GM12891 (cell line): ENCODE measurements at regions not wholly inside any gene's neighbourhood (a gene's known extent, or its start where the extent isn't known, plus 50 kb on each side); places are given as distances from the start of the nearest gene placed in this dataset.

Source experiments
- DNase-seq: peaks from one replicate; pipeline ENCODE4 v3.0.0; 2011; ENCODE audit warnings: low spot score; ENCODE audit not compliant: insufficient read length
- FAIRE-seq: peaks from 2 replicates; lab custom pipeline; 2011; peaks lifted over from hg19 to GRCh38; lab: Jason Lieb, UNC
- PAX5 ChIP-seq: IDR thresholded peaks from 2 replicates; pipeline ENCODE4 v1.6.1; 2011; ENCODE audit warnings: low read length, moderate library complexity, mild to moderate bottlenecking; ENCODE audit not compliant: insufficient read depth, severe bottlenecking
- POLR2A ChIP-seq: IDR thresholded peaks from 2 replicates; pipeline ENCODE4 v1.6.1; 2011; ENCODE audit warnings: low read depth, low read length, control low read depth
- POLR2AphosphoS5 ChIP-seq: IDR thresholded peaks from 2 replicates; pipeline ENCODE4 v1.6.1; 2011; ENCODE audit warnings: low read depth, low read length, control low read depth
- POU2F2 ChIP-seq: IDR thresholded peaks from 2 replicates; pipeline ENCODE4 v1.6.1; 2011; ENCODE audit warnings: low read depth, mild to moderate bottlenecking, control low read depth, low read length, moderate library complexity
- SPI1 ChIP-seq: IDR thresholded peaks from 2 replicates; pipeline ENCODE4 v1.6.1; 2011; ENCODE audit warnings: low read depth, low read length, control low read depth
- TAF1 ChIP-seq: IDR thresholded peaks from 2 replicates; pipeline ENCODE4 v1.6.1; 2011; ENCODE audit warnings: low read depth, low read length, control low read depth

- TF ChIP-seq SPI1 (no peak), POLR2AphosphoS5 (no peak), TAF1 (no peak)
- FAIRE-seq (no peak), DNase-seq (no peak)
These were observed 386.8 kb upstream of the DACH1 start for GRCh38 chr13:72253754-72254153.

GRCh38 chr13:72246396-72246795, 379.4 kb upstream of the DACH1 start:
- TF ChIP-seq POLR2A (no peak), TAF1 (no peak), POU2F2 (no peak), POLR2AphosphoS5 (no peak), PAX5 (no peak), SPI1 (no peak)
- DNase-seq = no peak
- FAIRE-seq = no peak

- DNase-seq = no peak
- TF ChIP-seq TAF1 (no peak), POLR2AphosphoS5 (no peak), PAX5 (no peak), SPI1 (no peak)
These were observed 377.8 kb upstream of the DACH1 start for GRCh38 chr13:72244788-72245187.

GRCh38 chr13:72230131-72230530, 363.1 kb upstream of the DACH1 start:
- FAIRE-seq = no peak
- no peak for DNase-seq
- TF ChIP-seq TAF1 (no peak), SPI1 (no peak), PAX5 (no peak), POU2F2 (no peak), POLR2A (no peak), POLR2AphosphoS5 (no peak)

More at GRCh38 chr13:72244788-72245187, 377.8 kb upstream of the DACH1 start:
- no peak for FAIRE-seq

- TF ChIP-seq POLR2AphosphoS5 = no peak
- no peak for TF ChIP-seq POU2F2
- TF ChIP-seq PAX5 = no peak
- no peak for TF ChIP-seq TAF1
- no peak for TF ChIP-seq POLR2A
- no peak for TF ChIP-seq SPI1
- FAIRE-seq (no peak), DNase-seq (no peak)
These were observed 362.1 kb upstream of the DACH1 start for GRCh38 chr13:72229067-72229466.

GRCh38 chr13:72221276-72221962, 354.4 kb upstream of the DACH1 start:
- TF ChIP-seq POLR2AphosphoS5 = no peak
- TF ChIP-seq POU2F2 = no peak
- no peak for TF ChIP-seq PAX5
- TF ChIP-seq SPI1 = no peak
- no peak for TF ChIP-seq TAF1
- TF ChIP-seq POLR2A = no peak
- peak; percentile 51 for FAIRE-seq
- no peak for DNase-seq

- no peak for DNase-seq
- no peak for FAIRE-seq
- TF ChIP-seq PAX5 = no peak
- no peak for TF ChIP-seq POLR2A
- no peak for TF ChIP-seq POU2F2
- TF ChIP-seq TAF1 = no peak
- peak; percentile 82 for TF ChIP-seq SPI1
- TF ChIP-seq POLR2AphosphoS5 = no peak
These were observed 352.0 kb upstream of the DACH1 start for GRCh38 chr13:72218966-72219365.

- no peak for DNase-seq
- TF ChIP-seq POLR2A (no peak), SPI1 (no peak), TAF1 (no peak), POLR2AphosphoS5 (no peak), POU2F2 (no peak), PAX5 (no peak)
These were observed 350.1 kb upstream of the DACH1 start for GRCh38 chr13:72217142-72217541.

GRCh38 chr13:72208112-72208645, 341.2 kb upstream of the DACH1 start:
- TF ChIP-seq SPI1 (no peak), POLR2AphosphoS5 (no peak), POU2F2 (no peak), PAX5 (no peak), POLR2A (no peak), TAF1 (no peak)
- FAIRE-seq = no peak
- no peak for DNase-seq

More at GRCh38 chr13:72217142-72217541, 350.1 kb upstream of the DACH1 start:
- FAIRE-seq = no peak

- DNase-seq (no peak), FAIRE-seq (no peak)
- TF ChIP-seq POLR2A (no peak), TAF1 (no peak), POLR2AphosphoS5 (no peak), POU2F2 (no peak), PAX5 (no peak), SPI1 (no peak)
These were observed 338.8 kb upstream of the DACH1 start for GRCh38 chr13:72205773-72206172.
